NB4 (cell line): ENCODE measurements at regions not wholly inside any gene's neighbourhood (a gene's known extent, or its start where the extent isn't known, plus 50 kb on each side); places are given as distances from the start of the nearest gene placed in this dataset.
"Not testable (repeated sequence)": the region's sequence is repeated elsewhere in the genome, so short reads cannot be mapped to it uniquely, and the experiment has no call there.

ENCODE experiments used
- DNase-seq: peaks from one replicate; pipeline ENCODE4 v3.0.0; 2010; ENCODE audit warnings: low read depth
- H3K4me3 ChIP-seq: one replicate; pipeline ENCODE4 v1.5.1; 2011; ENCODE audit warnings: mild to moderate bottlenecking, low read depth, low read length, moderate library complexity
- MAX ChIP-seq: IDR thresholded peaks from 2 replicates; pipeline ENCODE4 v1.6.1; 2011; ENCODE audit warnings: low read depth, low read length
- MYC ChIP-seq: IDR thresholded peaks from 2 replicates; pipeline ENCODE4 v1.6.1; 2011; ENCODE audit warnings: low read depth, low read length
- POLR2A ChIP-seq: IDR thresholded peaks from 2 replicates; pipeline ENCODE4 v1.6.1; 2011; ENCODE audit warnings: mild to moderate bottlenecking; ENCODE audit not compliant: insufficient read length; ENCODE audit errors: extremely low read depth
- TF ChIP-seq, protein P1 (sequence below): IDR thresholded peaks from one replicate; pipeline ENCODE4 v1.5.1; 2012; ENCODE audit warnings: low read depth, low read length

- no peak for DNase-seq
- no peak for TF ChIP-seq MYC
- TF ChIP-seq MAX: no peak
- TF ChIP-seq POLR2A: no peak
- TF ChIP-seq, protein P1, sequence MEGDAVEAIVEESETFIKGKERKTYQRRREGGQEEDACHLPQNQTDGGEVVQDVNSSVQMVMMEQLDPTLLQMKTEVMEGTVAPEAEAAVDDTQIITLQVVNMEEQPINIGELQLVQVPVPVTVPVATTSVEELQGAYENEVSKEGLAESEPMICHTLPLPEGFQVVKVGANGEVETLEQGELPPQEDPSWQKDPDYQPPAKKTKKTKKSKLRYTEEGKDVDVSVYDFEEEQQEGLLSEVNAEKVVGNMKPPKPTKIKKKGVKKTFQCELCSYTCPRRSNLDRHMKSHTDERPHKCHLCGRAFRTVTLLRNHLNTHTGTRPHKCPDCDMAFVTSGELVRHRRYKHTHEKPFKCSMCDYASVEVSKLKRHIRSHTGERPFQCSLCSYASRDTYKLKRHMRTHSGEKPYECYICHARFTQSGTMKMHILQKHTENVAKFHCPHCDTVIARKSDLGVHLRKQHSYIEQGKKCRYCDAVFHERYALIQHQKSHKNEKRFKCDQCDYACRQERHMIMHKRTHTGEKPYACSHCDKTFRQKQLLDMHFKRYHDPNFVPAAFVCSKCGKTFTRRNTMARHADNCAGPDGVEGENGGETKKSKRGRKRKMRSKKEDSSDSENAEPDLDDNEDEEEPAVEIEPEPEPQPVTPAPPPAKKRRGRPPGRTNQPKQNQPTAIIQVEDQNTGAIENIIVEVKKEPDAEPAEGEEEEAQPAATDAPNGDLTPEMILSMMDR: no peak
- no peak overlapping the region for H3K4me3 ChIP-seq
These were observed 260.4 kb downstream of the FAM43A start for GRCh38 chr3:194946091-194946490.

DNA sequence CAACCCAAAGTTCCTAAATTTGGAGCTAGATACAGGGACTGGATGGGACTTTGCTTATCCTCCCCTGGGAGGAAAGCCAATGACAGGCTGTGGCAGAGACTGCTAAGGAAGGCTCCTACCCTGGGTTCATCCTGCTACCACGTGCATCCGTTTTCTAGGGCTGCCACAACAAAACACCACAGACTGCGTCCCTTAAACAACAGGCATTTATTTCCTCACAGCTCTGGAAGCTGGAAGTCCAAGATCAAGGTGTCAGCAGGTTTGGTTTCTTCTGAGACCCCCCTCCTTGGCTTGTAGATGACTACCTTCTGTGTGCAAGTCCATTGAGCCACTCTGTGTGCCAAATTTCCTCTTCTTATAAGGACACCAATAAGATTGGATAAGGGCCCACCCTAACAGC lies 263.9 kb downstream of the FAM43A start:
- TF ChIP-seq POLR2A: no peak
- DNase-seq: no peak
- H3K4me3 ChIP-seq: no peak overlapping the region

- H3K4me3 ChIP-seq: no peak overlapping the region
- TF ChIP-seq, protein P1: no peak
- TF ChIP-seq MYC: no peak
- TF ChIP-seq MAX: no peak
- TF ChIP-seq POLR2A: no peak
- no peak for DNase-seq
These were observed 265.4 kb downstream of the FAM43A start for GRCh38 chr3:194950906-194951628.

GRCh38 chr3:194951629-194951920 lies 265.9 kb downstream of the FAM43A start:
- not testable (repeated sequence) for H3K4me3 ChIP-seq, DNase-seq

- no peak overlapping the region for H3K4me3 ChIP-seq
- TF ChIP-seq MYC (no peak), POLR2A (no peak)
- TF ChIP-seq, protein P1: no peak
- DNase-seq: no peak
These were observed 266.4 kb downstream of the FAM43A start for GRCh38 chr3:194951931-194952582.

DNA sequence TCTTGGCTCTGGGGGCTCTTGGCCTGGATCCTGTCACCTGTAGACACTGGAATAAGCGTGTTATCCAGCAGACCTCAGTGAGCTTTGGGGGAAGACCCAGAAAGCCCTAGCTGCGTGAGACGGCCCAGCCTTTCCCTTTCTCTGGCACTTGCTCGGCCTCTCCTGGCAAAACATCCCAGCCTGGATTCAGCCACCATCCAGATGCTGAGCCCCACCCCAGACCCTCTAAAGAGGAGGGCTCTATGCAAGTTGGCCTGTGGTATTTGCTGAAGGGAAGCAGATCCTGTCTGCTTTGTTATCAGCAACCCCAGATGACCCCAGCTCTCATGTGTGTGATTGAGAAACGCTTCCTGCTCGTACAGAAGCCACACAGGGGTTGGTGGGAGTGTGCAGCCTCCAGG lies 267.2 kb downstream of the FAM43A start:
- no peak overlapping the region for H3K4me3 ChIP-seq
- peak; percentile 75 for DNase-seq
- TF ChIP-seq POLR2A (no peak), MYC (no peak; the same call in 1 of the 2 replicates), MAX (no peak)
- TF ChIP-seq, protein P1: no peak

- DNase-seq: no peak
- TF ChIP-seq MAX: no peak
- TF ChIP-seq MYC: no peak
- TF ChIP-seq, protein P1: no peak
- TF ChIP-seq POLR2A: no peak
- no peak overlapping the region for H3K4me3 ChIP-seq
These were observed 267.6 kb downstream of the FAM43A start for GRCh38 chr3:194953291-194953690.
